Mucosa of rectum (tissue), 2 donors: ENCODE measurements at regions not wholly inside any gene's neighbourhood (a gene's known extent, or its start where the extent isn't known, plus 50 kb on each side); places are given as distances from the start of the nearest gene placed in this dataset.
"Not testable (repeated sequence)": the region's sequence is repeated elsewhere in the genome, so short reads cannot be mapped to it uniquely, and the experiment has no call there.

ENCODE experiments used
- H3K27ac ChIP-seq, 2 donors: one replicate each; pipeline ENCODE4 v1.7.0; 2013; ENCODE audit warnings: inconsistent platforms in 2 of 2, low read depth in 2 of 2, low read length in 2 of 2
- H3K27me3 ChIP-seq, 2 donors: one replicate each; pipeline ENCODE4 v1.7.0; 2013; ENCODE audit warnings: low read length in 2 of 2; ENCODE audit not compliant: control insufficient read depth in 2 of 2, insufficient read depth in 2 of 2
- H3K36me3 ChIP-seq, 2 donors: one replicate each; pipeline ENCODE4 v1.7.0; 2013; ENCODE audit warnings: low read length in 2 of 2; ENCODE audit not compliant: control insufficient read depth in 2 of 2, insufficient read depth in 2 of 2
- H3K4me1 ChIP-seq, 2 donors: one replicate each; pipeline ENCODE4 v1.7.0; 2013; ENCODE audit warnings: low read length in 2 of 2, mild to moderate bottlenecking in 1 of 2; ENCODE audit not compliant: control insufficient read depth in 2 of 2, insufficient read depth in 2 of 2
- H3K4me3 ChIP-seq, 2 donors: one replicate each; pipeline ENCODE4 v1.7.0; 2013; ENCODE audit warnings: low read length in 2 of 2
- H3K9ac ChIP-seq, 2 donors: one replicate each; pipeline ENCODE4 v1.7.0; 2013; ENCODE audit warnings: low read length in 2 of 2, low read depth in 1 of 2, mild to moderate bottlenecking in 1 of 2
- H3K9me3 ChIP-seq, 2 donors: one replicate each; pipeline ENCODE4 v1.7.0; 2013; ENCODE audit warnings: low read length in 2 of 2; ENCODE audit not compliant: control insufficient read depth in 2 of 2
- donor health status: healthy.
- donor health status: Normal muscosa, but diverticular disease.

GRCh38 chr15:81813215-81813614 is 232.6 kb downstream of the MEX3B start:
- Histone ChIP-seq H3K36me3 (no peaks in the 10 kb centered on the region), H3K27me3 (no peaks in the 10 kb centered on the region), H3K27ac (no peak overlapping the region), H3K4me3 (no peak overlapping the region), H3K9me3 (no peaks in the 10 kb centered on the region), H3K4me1 (no peaks in the 10 kb centered on the region), H3K9ac (no peak overlapping the region)

GRCh38 chr15:81812456-81812855 is 233.4 kb downstream of the MEX3B start:
- Histone ChIP-seq H3K36me3 (no peaks in the 10 kb centered on the region), H3K27me3 (no peaks in the 10 kb centered on the region), H3K9ac (no peak overlapping the region), H3K4me1 (no peaks in the 10 kb centered on the region), H3K9me3 (no peaks in the 10 kb centered on the region), H3K27ac (no peak overlapping the region), H3K4me3 (no peak overlapping the region)

- no peak overlapping the region for H3K9ac ChIP-seq
- no peak overlapping the region for H3K27ac ChIP-seq
- H3K4me3 ChIP-seq, result no peak overlapping the region
- H3K4me1 ChIP-seq, result no peaks in the 10 kb centered on the region
- H3K9me3 ChIP-seq, result no peaks in the 10 kb centered on the region
- H3K36me3 ChIP-seq, result no peaks in the 10 kb centered on the region
- H3K27me3 ChIP-seq, result no peaks in the 10 kb centered on the region
These were observed 234.1 kb downstream of the MEX3B start for GRCh38 chr15:81811736-81812135.

- Histone ChIP-seq H3K27me3 (no peaks in the 10 kb centered on the region), H3K9me3 (no peaks in the 10 kb centered on the region), H3K4me3 (no peak overlapping the region), H3K9ac (no peak overlapping the region), H3K4me1 (no peaks in the 10 kb centered on the region), H3K36me3 (no peaks in the 10 kb centered on the region), H3K27ac (no peak overlapping the region)
These were observed 236.3 kb downstream of the MEX3B start for GRCh38 chr15:81809543-81809942.

- H3K27ac ChIP-seq, result no peak overlapping the region
- H3K4me1 ChIP-seq, result no peaks in the 10 kb centered on the region
- no peak overlapping the region for H3K9ac ChIP-seq
- no peaks in the 10 kb centered on the region for H3K36me3 ChIP-seq
- H3K4me3 ChIP-seq, result no peak overlapping the region
- no peaks in the 10 kb centered on the region for H3K27me3 ChIP-seq
- no peaks in the 10 kb centered on the region for H3K9me3 ChIP-seq
These were observed 238.0 kb downstream of the MEX3B start for GRCh38 chr15:81807806-81808205.

GRCh38 chr15:81807186-81807585 is 238.6 kb downstream of the MEX3B start:
- H3K9ac ChIP-seq, result no peak overlapping the region
- H3K27me3 ChIP-seq, result no peaks in the 10 kb centered on the region
- H3K27ac ChIP-seq, result no peak overlapping the region
- H3K4me1 ChIP-seq, result no peaks in the 10 kb centered on the region
- no peak overlapping the region for H3K4me3 ChIP-seq
- H3K36me3 ChIP-seq, result no peaks in the 10 kb centered on the region
- no peaks in the 10 kb centered on the region for H3K9me3 ChIP-seq

- no peaks in the 10 kb centered on the region for H3K4me1 ChIP-seq
- no peak overlapping the region for H3K27ac ChIP-seq
- no peaks in the 10 kb centered on the region for H3K27me3 ChIP-seq
- H3K36me3 ChIP-seq, result no peaks in the 10 kb centered on the region
- no peak overlapping the region for H3K4me3 ChIP-seq
- no peaks in the 10 kb centered on the region for H3K9me3 ChIP-seq
- H3K9ac ChIP-seq, result no peak overlapping the region
These were observed 249.9 kb downstream of the MEX3B start for GRCh38 chr15:81795899-81796298.

- Histone ChIP-seq H3K9me3 (no peaks in the 10 kb centered on the region), H3K9ac (no peak overlapping the region), H3K27me3 (no peaks in the 10 kb centered on the region), H3K4me1 (no peaks in the 10 kb centered on the region), H3K36me3 (no peaks in the 10 kb centered on the region), H3K4me3 (no peak overlapping the region), H3K27ac (no peak overlapping the region)
These were observed 253.2 kb downstream of the MEX3B start for GRCh38 chr15:81792646-81793045.

GRCh38 chr15:81791322-81791721 is 254.5 kb downstream of the MEX3B start:
- H3K36me3 ChIP-seq, H3K4me1 ChIP-seq, H3K27me3 ChIP-seq, H3K27ac ChIP-seq, H3K4me3 ChIP-seq, H3K9me3 ChIP-seq, H3K9ac ChIP-seq: not testable (repeated sequence)

GRCh38 chr15:81789403-81789802 is 256.4 kb downstream of the MEX3B start:
- no peak overlapping the region for H3K9ac ChIP-seq
- H3K4me1 ChIP-seq, result no peaks in the 10 kb centered on the region
- H3K36me3 ChIP-seq, result no peaks in the 10 kb centered on the region
- no peaks in the 10 kb centered on the region for H3K9me3 ChIP-seq
- no peak overlapping the region for H3K4me3 ChIP-seq
- peaks cover 0 to 2% of the 10 kb centered on the region in 2 donors for H3K27me3 ChIP-seq
- H3K27ac ChIP-seq, result no peak overlapping the region

GRCh38 chr15:81786776-81787175 is 259.0 kb downstream of the MEX3B start:
- H3K27ac ChIP-seq, result no peak overlapping the region

More at GRCh38 chr15:81786776-81787175, 259.0 kb downstream of the MEX3B start:
- Histone ChIP-seq H3K4me3 (no peak overlapping the region), H3K27me3 (peaks cover 0 to 2% of the 10 kb centered on the region in 2 donors), H3K9me3 (no peaks in the 10 kb centered on the region), H3K4me1 (no peaks in the 10 kb centered on the region), H3K36me3 (no peaks in the 10 kb centered on the region), H3K9ac (no peak overlapping the region)
